ENCODE measurements at regions not wholly inside any gene's neighbourhood (a gene's known extent, or its start where the extent isn't known, plus 50 kb on each side); places are given as distances from the start of the nearest gene placed in this dataset.

DNA sequence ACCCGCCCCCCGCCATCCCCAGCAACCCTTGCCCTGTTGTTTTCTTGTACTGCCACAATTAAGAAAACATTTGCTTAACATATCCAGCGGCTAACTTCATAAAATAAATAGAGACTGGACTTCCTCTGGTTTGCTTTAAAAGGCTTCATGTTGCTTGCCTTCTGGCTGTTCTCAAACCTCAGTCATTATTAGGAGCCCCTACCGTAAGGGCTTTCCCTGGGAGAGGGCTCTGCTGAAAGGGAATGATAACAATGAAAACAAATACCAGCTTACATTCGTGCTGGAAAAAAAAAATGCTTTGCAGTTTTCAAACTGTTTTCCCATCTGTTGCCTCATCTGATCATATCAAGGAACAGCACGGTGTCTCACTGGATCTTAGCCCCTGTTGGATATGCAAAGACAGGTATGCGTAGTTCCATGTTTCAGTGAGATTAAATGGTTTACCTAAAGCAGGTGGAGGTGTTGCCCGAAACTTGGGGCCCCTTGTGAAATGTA is 77.2 kb upstream of the VGLL4 start:
- Histone ChIP-seq H4K91ac (ENCODE audit: insufficient read depth, low read depth, low read length) (no peak overlapping the region), H3K14ac (replicated peaks; ENCODE audit: low read depth, low read length) (no peak overlapping the region), H4K8ac (ENCODE audit: low read depth in 2 of 2, low read length in 2 of 2) (no peak overlapping the region), H3K9ac (ENCODE audit: low read depth, low read length) (no peak overlapping the region), H3K79me1 (ENCODE audit: low read depth in 1 of 2, low read length in 2 of 2) (peaks cover 0 to 16% of the 10 kb centered on the region in 2 experiments; a peak in 2 of 4 replicates), H2AK5ac (ENCODE audit: low read depth, low read length) (no peak overlapping the region), H2BK20ac (ENCODE audit: low read depth, low read length) (no peak overlapping the region), H3K36me3 (ENCODE audit: control insufficient read depth, insufficient read depth, low read length) (no peaks in the 10 kb centered on the region), H3K9me3 (ENCODE audit: control insufficient read depth, insufficient read depth, low read length) (no peaks in the 10 kb centered on the region), H4K20me1 (ENCODE audit: insufficient read depth, low read length) (no peaks in the 10 kb centered on the region; the same call in 1 of the 2 replicates), H3K4me2 (ENCODE audit: low read depth, low read length) (peak overlapping the region; percentile 69; the same call in 1 of the 2 replicates), H3K18ac (ENCODE audit: low read depth, low read length) (no peak overlapping the region), H3K9me1 (ENCODE audit: insufficient read depth, low read length) (no peaks in the 10 kb centered on the region), H2BK120ac (ENCODE audit: low read depth, low read length) (no peak overlapping the region), H3K23ac (ENCODE audit: low read depth, low read length) (no peak overlapping the region), H3K4me1 (ENCODE audit: control insufficient read depth, insufficient read depth, low read length) (no peaks in the 10 kb centered on the region; the same call in none of the 2 replicates), H4K5ac (ENCODE audit: low read depth, low read length) (no peak overlapping the region), H3K27me3 (ENCODE audit: control insufficient read depth, insufficient read depth, low read length) (peaks cover 17% of the 10 kb centered on the region), H2BK15ac (ENCODE audit: low read depth, low read length) (no peak overlapping the region), H2BK5ac (ENCODE audit: low read depth, low read length, poor library complexity, severe bottlenecking) (no peak overlapping the region), H2AK9ac (replicated peaks; ENCODE audit: low read depth, low read length, poor library complexity) (no peak overlapping the region), H3K56ac (ENCODE audit: extremely low read depth, insufficient read depth, low read length) (no peak overlapping the region), H3K27ac (ENCODE audit: insufficient read depth, low read length) (no peak overlapping the region), H3K4ac (ENCODE audit: low read depth, low read length) (no peak overlapping the region), H3K4me3 (ENCODE audit: insufficient read depth, low read depth, low read length) (peak overlapping the region; percentile 76; the same call in 1 of the 2 replicates), H2AFZ (replicated peaks; ENCODE audit: low read length, poor library complexity) (no peak overlapping the region)
- ChIA-PET CTCF (no interaction called here), POLR2A (ENCODE audit: unreplicated experiment) (no interaction called here)
- 33% methylated on average over 1 of the region's 8 CpGs; no CpG with 5 or more reads in 1 of the 2 experiments for WGBS, 2 experiments (ENCODE audit: extremely low coverage in 2 of 2, insufficient read length in 1 of 2)
- ATAC-seq (ENCODE audit: low read depth): no peak
- BruUV-seq (replicated peaks): no TSS peak
- no peak for TF ChIP-seq RAD21 (IDR thresholded peaks at IDR 0.05; ENCODE audit: low read length)
- TF ChIP-seq NFE2L2 (IDR thresholded peaks at IDR 0.05; ENCODE audit: low read depth, low read length): no peak
- no peak for TF ChIP-seq MXI1 (IDR thresholded peaks at IDR 0.05; ENCODE audit: borderline replicate concordance, low read depth, low read length)
- no peak for TF ChIP-seq POLR2A (IDR thresholded peaks at IDR 0.05; ENCODE audit: low read depth, low read length)
- TF ChIP-seq RCOR1 (IDR thresholded peaks at IDR 0.05; ENCODE audit: insufficient replicate concordance, low read length): no peak
- TF ChIP-seq MAFK (IDR thresholded peaks at IDR 0.05; ENCODE audit: low read depth, low read length): no peak
- no peak for TF ChIP-seq RFX5 (IDR thresholded peaks at IDR 0.05; ENCODE audit: low read depth, low read length)
- TF ChIP-seq MAZ (IDR thresholded peaks at IDR 0.05; ENCODE audit: borderline replicate concordance, low read depth, low read length): no peak
- TF ChIP-seq, protein P1, sequence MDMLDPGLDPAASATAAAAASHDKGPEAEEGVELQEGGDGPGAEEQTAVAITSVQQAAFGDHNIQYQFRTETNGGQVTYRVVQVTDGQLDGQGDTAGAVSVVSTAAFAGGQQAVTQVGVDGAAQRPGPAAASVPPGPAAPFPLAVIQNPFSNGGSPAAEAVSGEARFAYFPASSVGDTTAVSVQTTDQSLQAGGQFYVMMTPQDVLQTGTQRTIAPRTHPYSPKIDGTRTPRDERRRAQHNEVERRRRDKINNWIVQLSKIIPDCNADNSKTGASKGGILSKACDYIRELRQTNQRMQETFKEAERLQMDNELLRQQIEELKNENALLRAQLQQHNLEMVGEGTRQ (IDR thresholded peaks at IDR 0.05; ENCODE audit: low read depth, low read length): no peak
- no peak for TF ChIP-seq FOS (IDR thresholded peaks at IDR 0.05; ENCODE audit: low read depth, low read length)
- TF ChIP-seq, protein P2, sequence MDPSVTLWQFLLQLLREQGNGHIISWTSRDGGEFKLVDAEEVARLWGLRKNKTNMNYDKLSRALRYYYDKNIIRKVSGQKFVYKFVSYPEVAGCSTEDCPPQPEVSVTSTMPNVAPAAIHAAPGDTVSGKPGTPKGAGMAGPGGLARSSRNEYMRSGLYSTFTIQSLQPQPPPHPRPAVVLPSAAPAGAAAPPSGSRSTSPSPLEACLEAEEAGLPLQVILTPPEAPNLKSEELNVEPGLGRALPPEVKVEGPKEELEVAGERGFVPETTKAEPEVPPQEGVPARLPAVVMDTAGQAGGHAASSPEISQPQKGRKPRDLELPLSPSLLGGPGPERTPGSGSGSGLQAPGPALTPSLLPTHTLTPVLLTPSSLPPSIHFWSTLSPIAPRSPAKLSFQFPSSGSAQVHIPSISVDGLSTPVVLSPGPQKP (IDR thresholded peaks at IDR 0.05; ENCODE audit: borderline replicate concordance, low read depth, low read length): no peak
- TF ChIP-seq SMC3 (IDR thresholded peaks at IDR 0.05; ENCODE audit: low read depth, low read length): no peak
- TF ChIP-seq, protein P3, sequence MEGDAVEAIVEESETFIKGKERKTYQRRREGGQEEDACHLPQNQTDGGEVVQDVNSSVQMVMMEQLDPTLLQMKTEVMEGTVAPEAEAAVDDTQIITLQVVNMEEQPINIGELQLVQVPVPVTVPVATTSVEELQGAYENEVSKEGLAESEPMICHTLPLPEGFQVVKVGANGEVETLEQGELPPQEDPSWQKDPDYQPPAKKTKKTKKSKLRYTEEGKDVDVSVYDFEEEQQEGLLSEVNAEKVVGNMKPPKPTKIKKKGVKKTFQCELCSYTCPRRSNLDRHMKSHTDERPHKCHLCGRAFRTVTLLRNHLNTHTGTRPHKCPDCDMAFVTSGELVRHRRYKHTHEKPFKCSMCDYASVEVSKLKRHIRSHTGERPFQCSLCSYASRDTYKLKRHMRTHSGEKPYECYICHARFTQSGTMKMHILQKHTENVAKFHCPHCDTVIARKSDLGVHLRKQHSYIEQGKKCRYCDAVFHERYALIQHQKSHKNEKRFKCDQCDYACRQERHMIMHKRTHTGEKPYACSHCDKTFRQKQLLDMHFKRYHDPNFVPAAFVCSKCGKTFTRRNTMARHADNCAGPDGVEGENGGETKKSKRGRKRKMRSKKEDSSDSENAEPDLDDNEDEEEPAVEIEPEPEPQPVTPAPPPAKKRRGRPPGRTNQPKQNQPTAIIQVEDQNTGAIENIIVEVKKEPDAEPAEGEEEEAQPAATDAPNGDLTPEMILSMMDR (conservative IDR thresholded peaks at IDR 0.05; ENCODE audit: low read depth, low read length): no peak
- TF ChIP-seq CHD1 (IDR thresholded peaks at IDR 0.05; ENCODE audit: low read depth, low read length): no peak
- TF ChIP-seq CEBPB (IDR thresholded peaks at IDR 0.05; ENCODE audit: low read depth, low read length): no peak
- no peak for TF ChIP-seq BHLHE40 (IDR thresholded peaks at IDR 0.05; ENCODE audit: low read depth, low read length)
- no peak for DNase-seq
- in situ Hi-C loops (cut with MboI; ENCODE audit: low sequenced_read_pairs): no loop called here
- dilution Hi-C loops (cut with HindIII; ENCODE audit: low sequenced_read_pairs, unreplicated experiment): no loop called here
- intact Hi-C loops (cut with micrococcal nuclease): no loop called here

Measured in IMR-90 (cell line).